K562 (cell line): ENCODE measurements at regions not wholly inside any gene's neighbourhood (a gene's known extent, or its start where the extent isn't known, plus 50 kb on each side); places are given as distances from the start of the nearest gene placed in this dataset.

Experiments used
- ATF7 ChIP-seq: fragments of 450-650 bp; IDR thresholded peaks from 2 replicates; pipeline ENCODE4 v1.7.1; 2014; ENCODE audit warnings: mild to moderate bottlenecking, moderate library complexity
- BHLHE40 ChIP-seq: IDR thresholded peaks from 2 replicates; pipeline ENCODE4 v1.6.1; 2011; ENCODE audit warnings: low read length, improper control_type of control experiment
- BRCA1 ChIP-seq, 2 experiments: fragments of 450-650 bp in 1 of 2; sonication (generic) in 1 of 2; formaldehyde crosslinking in 1 of 2; IDR thresholded peaks; 2 replicates each; pipeline versions ENCODE4 v1.5.0 to v1.6.1; 2017 to 2020; ENCODE audit warnings: mild to moderate bottlenecking in 1 of 2, missing genetic modification reagents in 1 of 2
- CREB1 ChIP-seq, 2 experiments: sonication (generic) in 1 of 2; formaldehyde crosslinking in 1 of 2; IDR thresholded peaks; 2 replicates each; pipeline versions ENCODE4 v1.6.1 to v1.8.0; 2012 to 2022; ENCODE audit warnings: inconsistent platforms in 1 of 2, mild to moderate bottlenecking in 1 of 2, missing genetic modification reagents in 1 of 2, moderate library complexity in 1 of 2
- LEF1 ChIP-seq: fragments of 450-650 bp; IDR thresholded peaks from 2 replicates; pipeline ENCODE4 v1.6.1; 2016; ENCODE audit warnings: mild to moderate bottlenecking
- MXI1 ChIP-seq: IDR thresholded peaks from 2 replicates; pipeline ENCODE4 v1.6.1; 2011; ENCODE audit warnings: low read depth, mild to moderate bottlenecking, improper control_type of control experiment, low read length
- NFXL1 ChIP-seq: fragments of 450-650 bp; formaldehyde crosslinking; IDR thresholded peaks from 2 replicates; pipeline ENCODE4 v1.4.0; 2021; ENCODE audit warnings: mild to moderate bottlenecking
- NR2C2 ChIP-seq, 2 experiments: fragments of 200-800 bp in 1 of 2; sonication (Bioruptor generic) in 1 of 2; sonication (generic) in 1 of 2; formaldehyde crosslinking in 1 of 2; IDR thresholded peaks; 2 replicates each; pipeline versions ENCODE4 v1.6.1 to v1.8.0; 2016 to 2022; ENCODE audit warnings: mild to moderate bottlenecking in 1 of 2, missing compliant biosample characterization in 1 of 2, missing genetic modification characterization in 1 of 2, missing genetic modification reagents in 1 of 2
- POLR2A ChIP-seq: fragments of 450-650 bp; conservative IDR thresholded peaks from 2 replicates; pipeline ENCODE4 v1.6.1; 2016
- POLR2B ChIP-seq: fragments of 450-650 bp; IDR thresholded peaks from 2 replicates; pipeline ENCODE4 v1.6.1; 2018; ENCODE audit warnings: low read depth; ENCODE audit not compliant: partially characterized antibody
- POU5F1 ChIP-seq: fragments of 150-350 bp; IDR thresholded peaks from 2 replicates; pipeline ENCODE4 v1.6.1; 2014; ENCODE audit warnings: borderline replicate concordance, low read length, low read depth, mild to moderate bottlenecking; ENCODE audit not compliant: partially characterized antibody
- RBM15 ChIP-seq: fragments of 200-400 bp; formaldehyde crosslinking; IDR thresholded peaks from 2 replicates; pipeline ENCODE4 v1.6.1; 2018; ENCODE audit warnings: mild to moderate bottlenecking, low read length, moderate library complexity; ENCODE audit not compliant: insufficient read depth
- SLC30A9 ChIP-seq: fragments of 250-450 bp; sonication (Bioruptor Pico); IDR thresholded peaks from 2 replicates; pipeline ENCODE4 v1.8.0; 2022; ENCODE audit warnings: mild to moderate bottlenecking, moderate library complexity
- SNRNP70 ChIP-seq: fragments of 200-400 bp; formaldehyde crosslinking; optimal IDR thresholded peaks from 2 replicates; pipeline ENCODE3; 2017; ENCODE audit warnings: low read depth, low read length
- ZC3H4 ChIP-seq: sonication (generic); formaldehyde crosslinking; IDR thresholded peaks from 2 replicates; pipeline ENCODE4 v1.9.0; 2021; ENCODE audit warnings: missing genetic modification reagents, borderline replicate concordance
- ZKSCAN8 ChIP-seq: fragments of 200-800 bp; sonication (Bioruptor generic); IDR thresholded peaks from 2 replicates; pipeline ENCODE4 v1.6.1; 2016; ENCODE audit warnings: missing genetic modification characterization, missing compliant biosample characterization
- ZNF239 ChIP-seq: fragments of 250-450 bp; sonication (Bioruptor Pico); IDR thresholded peaks from 2 replicates; pipeline ENCODE4 v1.4.0; 2020; ENCODE audit warnings: mild to moderate bottlenecking
- ZNF436 ChIP-seq: fragments of 250-450, 450-650 bp; sonication (Bioruptor Pico); formaldehyde crosslinking; IDR thresholded peaks from 2 replicates; pipeline ENCODE4 v1.7.0; 2020; ENCODE audit warnings: mild to moderate bottlenecking
- ZNF586 ChIP-seq: fragments of 450-650 bp; formaldehyde crosslinking; conservative IDR thresholded peaks from 2 replicates; pipeline ENCODE4 v1.4.0; 2020; ENCODE audit warnings: mild to moderate bottlenecking, moderate library complexity
- TF ChIP-seq, protein P1 (sequence below): fragments of 250-450 bp; sonication (Bioruptor Pico); IDR thresholded peaks from 2 replicates; pipeline ENCODE4 v1.6.1; 2021; ENCODE audit warnings: mild to moderate bottlenecking
- TF ChIP-seq, protein P2 (sequence below): fragments of 250-450 bp; sonication (Bioruptor Pico); IDR thresholded peaks from 2 replicates; pipeline ENCODE4 v1.5.0; 2021; ENCODE audit warnings: mild to moderate bottlenecking, moderate library complexity
- TF ChIP-seq, protein P3 (sequence below): sonication (generic); formaldehyde crosslinking; IDR thresholded peaks from 2 replicates; pipeline ENCODE4 v1.8.1; 2023; ENCODE audit warnings: mild to moderate bottlenecking, missing genetic modification reagents
- TF ChIP-seq, protein P4 (sequence below), 2 experiments: fragments of 450-650 bp in 1 of 2; sonication (generic) in 1 of 2; formaldehyde crosslinking; conservative IDR thresholded peaks; 2 replicates each; pipeline versions ENCODE4 v1.4.0 to v1.8.1; 2020 to 2022; ENCODE audit warnings: mild to moderate bottlenecking in 1 of 2, missing genetic modification reagents in 1 of 2

DNA sequence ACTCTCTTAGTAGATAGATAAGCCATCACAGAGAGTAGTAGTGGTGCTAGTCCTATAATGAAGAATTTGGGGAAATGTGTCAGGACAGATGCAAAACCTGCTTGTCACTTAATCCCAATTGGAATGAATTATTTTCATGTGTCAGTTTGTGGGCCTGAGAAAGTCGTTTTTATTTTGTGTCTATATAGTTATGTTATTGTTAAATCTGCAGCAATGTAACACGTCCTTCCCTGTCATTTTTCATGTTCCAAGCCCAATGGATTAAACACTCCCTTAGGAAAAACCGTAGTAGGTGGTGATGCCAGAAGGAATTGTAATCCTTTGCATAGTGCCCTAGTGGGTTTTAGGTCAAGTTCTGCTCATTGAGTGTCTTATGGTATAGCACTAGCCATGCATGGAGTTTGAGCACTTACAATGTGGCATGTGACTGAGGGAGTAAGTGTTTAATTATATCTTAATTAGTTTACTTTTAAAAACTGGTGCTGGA, 105.9 kb upstream of the PRSS16 start (continued):
- TF ChIP-seq ZNF436 (CRISPR knock-in tag) (peak; percentile 5; the same call in 1 of the 2 replicates), POU5F1 (no peak), BRCA1 (IDR thresholded peaks at IDR 0.05) (no peak), BRCA1 (CRISPR knock-in tag; IDR thresholded peaks at IDR 0.05) (no peak), SNRNP70 (no peak), ZNF586 (CRISPR knock-in tag) (no peak), ATF7 (no peak), BHLHE40 (no peak), MXI1 (0 out of 2 replicates have a peak, but pooled peaks have one; percentile 16), LEF1 (0 out of 2 replicates have a peak, but pooled peaks have one; percentile 18), ZKSCAN8 (CRISPR knock-in tag) (no peak), SLC30A9 (no peak), POLR2B (peak; percentile 60), POLR2A (peak; percentile 78), ZC3H4 (0 out of 2 replicates have a peak, but pooled peaks have one; percentile 48), RBM15 (no peak), NFXL1 (CRISPR knock-in tag) (0 out of 2 replicates have a peak, but pooled peaks have one; percentile 45), CREB1 (IDR thresholded peaks at IDR 0.05) (0 out of 2 replicates have a peak, but pooled peaks have one; percentile 11), CREB1 (CRISPR knock-in tag; IDR thresholded peaks at IDR 0.05) (no peak), ZNF239 (CRISPR knock-in tag) (no peak), NR2C2 (CRISPR knock-in tag; IDR thresholded peaks at IDR 0.05) (no peak), NR2C2 (tag; IDR thresholded peaks at IDR 0.05) (no peak)
- TF ChIP-seq, protein P1, sequence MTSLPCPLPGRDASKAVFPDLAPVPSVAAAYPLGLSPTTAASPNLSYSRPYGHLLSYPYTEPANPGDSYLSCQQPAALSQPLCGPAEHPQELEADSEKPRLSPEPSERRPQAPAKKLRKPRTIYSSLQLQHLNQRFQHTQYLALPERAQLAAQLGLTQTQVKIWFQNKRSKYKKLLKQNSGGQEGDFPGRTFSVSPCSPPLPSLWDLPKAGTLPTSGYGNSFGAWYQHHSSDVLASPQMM: no peak
- TF ChIP-seq, protein P2, sequence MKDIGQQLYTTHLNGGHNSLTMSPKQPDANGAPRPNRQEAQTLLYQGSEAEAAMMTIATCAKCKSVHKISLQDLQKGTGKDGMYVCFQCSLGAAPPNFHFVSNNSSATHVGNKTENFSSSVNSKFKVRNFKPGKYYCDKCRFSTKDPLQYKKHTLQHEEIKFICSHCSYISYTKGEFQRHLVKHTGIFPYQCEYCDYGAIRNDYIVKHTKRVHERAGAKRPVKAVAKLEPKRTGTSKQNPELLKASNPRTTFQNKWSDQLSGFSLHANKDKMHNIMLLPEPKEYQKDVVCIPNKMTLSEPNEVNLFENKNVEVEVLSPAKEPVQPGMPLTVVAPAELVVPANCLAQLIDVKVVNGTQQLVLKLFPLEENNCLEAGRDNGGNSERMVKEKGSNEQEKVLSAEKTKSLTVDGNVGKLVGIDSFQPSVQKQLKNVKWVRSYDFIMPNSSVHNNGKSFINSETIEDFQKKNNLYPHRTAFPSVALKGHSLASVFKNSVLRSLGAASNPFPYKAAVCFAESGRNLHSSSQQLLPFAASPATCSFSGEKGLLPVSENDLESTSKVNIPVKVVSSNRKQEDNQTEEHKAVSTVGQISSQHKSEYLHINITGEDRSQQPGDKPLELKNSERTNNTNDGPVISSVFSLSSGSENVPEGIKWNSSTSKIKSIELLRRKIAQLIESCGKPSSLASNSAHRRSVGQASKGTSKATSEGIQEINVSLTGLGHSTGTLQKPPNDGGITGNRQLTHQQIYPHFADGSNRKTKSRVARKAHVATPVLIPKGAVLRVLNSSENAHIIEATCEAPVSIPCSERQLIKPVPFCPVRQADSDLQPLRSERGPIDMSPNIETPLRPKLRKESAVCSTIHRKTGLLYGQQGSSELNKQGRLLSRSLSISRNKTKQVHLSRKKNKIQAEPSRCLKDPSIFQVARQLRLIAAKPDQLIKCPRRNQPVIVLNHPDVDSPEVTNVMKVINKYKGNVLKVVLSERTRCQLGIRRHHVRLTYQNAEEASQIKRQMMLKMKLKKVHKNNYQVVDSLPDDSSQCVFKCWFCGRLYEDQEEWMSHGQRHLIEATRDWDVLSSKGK (CRISPR knock-in tag): no peak
- TF ChIP-seq, protein P3, sequence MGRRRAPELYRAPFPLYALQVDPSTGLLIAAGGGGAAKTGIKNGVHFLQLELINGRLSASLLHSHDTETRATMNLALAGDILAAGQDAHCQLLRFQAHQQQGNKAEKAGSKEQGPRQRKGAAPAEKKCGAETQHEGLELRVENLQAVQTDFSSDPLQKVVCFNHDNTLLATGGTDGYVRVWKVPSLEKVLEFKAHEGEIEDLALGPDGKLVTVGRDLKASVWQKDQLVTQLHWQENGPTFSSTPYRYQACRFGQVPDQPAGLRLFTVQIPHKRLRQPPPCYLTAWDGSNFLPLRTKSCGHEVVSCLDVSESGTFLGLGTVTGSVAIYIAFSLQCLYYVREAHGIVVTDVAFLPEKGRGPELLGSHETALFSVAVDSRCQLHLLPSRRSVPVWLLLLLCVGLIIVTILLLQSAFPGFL (CRISPR knock-in tag): 0 out of 2 replicates have a peak, but pooled peaks have one; percentile 77
- TF ChIP-seq, protein P4, sequence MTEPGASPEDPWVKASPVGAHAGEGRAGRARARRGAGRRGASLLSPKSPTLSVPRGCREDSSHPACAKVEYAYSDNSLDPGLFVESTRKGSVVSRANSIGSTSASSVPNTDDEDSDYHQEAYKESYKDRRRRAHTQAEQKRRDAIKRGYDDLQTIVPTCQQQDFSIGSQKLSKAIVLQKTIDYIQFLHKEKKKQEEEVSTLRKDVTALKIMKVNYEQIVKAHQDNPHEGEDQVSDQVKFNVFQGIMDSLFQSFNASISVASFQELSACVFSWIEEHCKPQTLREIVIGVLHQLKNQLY (CRISPR knock-in tag; conservative IDR thresholded peaks at IDR 0.05): no peak
